ENCODE measurements at regions not wholly inside any gene's neighbourhood (a gene's known extent, or its start where the extent isn't known, plus 50 kb on each side); places are given as distances from the start of the nearest gene placed in this dataset.

GRCh38 chr18:6569813-6570212 is 155.1 kb upstream of the L3MBTL4 start:
- H3K4me1 ChIP-seq (ENCODE audit: insufficient read depth, low read length): no peaks in the 10 kb centered on the region
- H3K27ac ChIP-seq (ENCODE audit: extremely low read length, insufficient read depth, low read length): no peak overlapping the region
- FAIRE-seq (no peak), ATAC-seq (no peak), DNase-seq (ENCODE audit: low spot score) (no peak)
- no peaks in the 10 kb centered on the region for H3K9me3 ChIP-seq (ENCODE audit: low read length)
- TF ChIP-seq ZNF235 (CRISPR knock-in tag; IDR thresholded peaks at IDR 0.05; ENCODE audit: borderline replicate concordance): no peak
- 0% methylated on average over 2 of the region's 2 CpGs for WGBS (ENCODE audit: low lambda C conversion rate)
- no peak overlapping the region for H2AFZ ChIP-seq (ENCODE audit: low read length)
- POLR2A ChIA-PET: no interaction called here
- intact Hi-C loops (cut with micrococcal nuclease; ENCODE audit: unreplicated experiment): no loop called here
- no peaks in the 10 kb centered on the region for H3K36me3 ChIP-seq (replicated peaks in 1 of 2; ENCODE audit: control insufficient read depth in 1 of 2, insufficient read depth in 2 of 2, low read length in 2 of 2)
- no peak overlapping the region for H3K9ac ChIP-seq (ENCODE audit: insufficient read depth, low read depth, low read length)
- no peaks in the 10 kb centered on the region; a peak in 2 of 5 replicates for H3K27me3 ChIP-seq (ENCODE audit: control insufficient read depth in 1 of 2, insufficient read depth in 2 of 2, low read length in 2 of 2)
- no peak overlapping the region for H3K4me3 ChIP-seq (replicated peaks in 1 of 3; ENCODE audit: insufficient read depth in 1 of 3, low read depth in 2 of 3, low read length in 3 of 3)
- no peak overlapping the region for H3K4me2 ChIP-seq (ENCODE audit: low read depth, low read length)
- no peaks in the 10 kb centered on the region for H4K20me1 ChIP-seq (ENCODE audit: insufficient read depth, low read length)
- no TSS peak for BruUV-seq (replicated peaks)
- H3K79me2 ChIP-seq (ENCODE audit: insufficient read depth, low read length): no peaks in the 10 kb centered on the region
- in situ Hi-C loops (cut with HindIII; ENCODE audit: extremely low pct_ligation_motif_present, low pct_unique_long_range_greater_than_20kb): no loop called here
- CTCF ChIA-PET (ENCODE audit: low intra/inter-chr PET ratio, low total read pairs): no interaction called here

- FAIRE-seq (no peak), DNase-seq (ENCODE audit: low spot score) (no peak), ATAC-seq (no peak)
- in situ Hi-C loops (cut with HindIII; ENCODE audit: extremely low pct_ligation_motif_present, low pct_unique_long_range_greater_than_20kb) (no loop called here), intact Hi-C loops (cut with micrococcal nuclease; ENCODE audit: unreplicated experiment) (no loop called here)
- TF ChIP-seq FOSL1 (CRISPR knock-in tag; IDR thresholded peaks at IDR 0.05; ENCODE audit: borderline replicate concordance): no peak
- TF ChIP-seq ZNF138 (CRISPR knock-in tag; IDR thresholded peaks at IDR 0.05; ENCODE audit: low read depth): no peak
- TF ChIP-seq, protein P1, sequence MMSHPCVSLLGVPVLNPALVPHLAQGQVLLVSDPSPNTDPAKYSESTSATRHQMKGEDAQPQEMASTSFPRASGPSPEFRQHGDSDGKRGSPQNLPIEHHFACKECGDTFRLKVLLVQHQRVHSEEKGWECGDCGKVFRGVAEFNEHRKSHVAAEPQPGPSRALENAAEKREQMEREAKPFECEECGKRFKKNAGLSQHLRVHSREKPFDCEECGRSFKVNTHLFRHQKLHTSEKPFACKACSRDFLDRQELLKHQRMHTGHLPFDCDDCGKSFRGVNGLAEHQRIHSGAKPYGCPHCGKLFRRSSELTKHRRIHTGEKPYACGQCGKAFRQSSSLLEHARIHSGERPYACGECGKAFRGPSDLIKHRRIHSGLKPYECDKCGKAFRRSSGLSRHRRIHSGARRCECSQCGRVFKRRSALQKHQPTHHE (CRISPR knock-in tag; IDR thresholded peaks at IDR 0.05; ENCODE audit: borderline replicate concordance): no peak
- H3K9me3 ChIP-seq (ENCODE audit: low read length): no peaks in the 10 kb centered on the region
- H3K79me2 ChIP-seq (ENCODE audit: insufficient read depth, low read length): no peaks in the 10 kb centered on the region
- 0% methylated on average over 4 of the region's 4 CpGs for WGBS (ENCODE audit: low lambda C conversion rate)
- no peak overlapping the region for H3K4me2 ChIP-seq (ENCODE audit: low read depth, low read length)
- H3K36me3 ChIP-seq (replicated peaks in 1 of 2; ENCODE audit: control insufficient read depth in 1 of 2, insufficient read depth in 2 of 2, low read length in 2 of 2): no peaks in the 10 kb centered on the region
- H3K27me3 ChIP-seq (ENCODE audit: control insufficient read depth in 1 of 2, insufficient read depth in 2 of 2, low read length in 2 of 2): peaks cover 0 to under 1% of the 10 kb centered on the region in 2 experiments; a peak in 2 of 5 replicates
- H2AFZ ChIP-seq (ENCODE audit: low read length): no peak overlapping the region
- POLR2A ChIA-PET: no interaction called here
- no peak overlapping the region for H3K9ac ChIP-seq (ENCODE audit: insufficient read depth, low read depth, low read length)
- H3K27ac ChIP-seq (ENCODE audit: extremely low read length, insufficient read depth, low read length): no peak overlapping the region
- H3K4me1 ChIP-seq (ENCODE audit: insufficient read depth, low read length): no peaks in the 10 kb centered on the region
- CTCF ChIA-PET (ENCODE audit: low intra/inter-chr PET ratio, low total read pairs): no interaction called here
- no TSS peak for BruUV-seq (replicated peaks)
- no peak overlapping the region for H3K4me3 ChIP-seq (replicated peaks in 1 of 3; ENCODE audit: insufficient read depth in 1 of 3, low read depth in 2 of 3, low read length in 3 of 3)
- H4K20me1 ChIP-seq (ENCODE audit: insufficient read depth, low read length): no peaks in the 10 kb centered on the region
Observed at GRCh38 chr18:6570581-6571238, 156.0 kb upstream of the L3MBTL4 start.
